Neuronal stem cell (in vitro differentiated cells): ENCODE measurements at regions not wholly inside any gene's neighbourhood (a gene's known extent, or its start where the extent isn't known, plus 50 kb on each side); places are given as distances from the start of the nearest gene placed in this dataset.

ENCODE experiments used
- DNase-seq: peaks from one replicate; pipeline ENCODE4 v3.0.0-alpha.2; 2013; ENCODE audit warnings: low spot score
- H2AFZ ChIP-seq: one replicate; pipeline ENCODE4 v1.6.1; 2013; ENCODE audit warnings: mild to moderate bottlenecking, low read length, inconsistent platforms
- H2AK5ac ChIP-seq: 2 replicates; pipeline ENCODE4 v1.6.1; 2013; ENCODE audit warnings: low read depth, mild to moderate bottlenecking, inconsistent platforms, low read length, moderate library complexity, mixed read lengths
- H2BK120ac ChIP-seq: 2 replicates; pipeline ENCODE4 v1.6.1; 2013; ENCODE audit warnings: low read depth, mild to moderate bottlenecking, inconsistent platforms, low read length, moderate library complexity, mixed read lengths
- H2BK12ac ChIP-seq: one replicate; pipeline ENCODE4 v1.6.1; 2013; ENCODE audit warnings: low read length, inconsistent platforms
- H2BK15ac ChIP-seq: 2 replicates; pipeline ENCODE4 v1.6.1; 2013; ENCODE audit warnings: mild to moderate bottlenecking, low read length, inconsistent platforms, mixed read lengths
- H2BK5ac ChIP-seq: one replicate; pipeline ENCODE4 v1.6.1; 2013; ENCODE audit warnings: inconsistent platforms, mild to moderate bottlenecking, low read length, moderate library complexity
- H3K14ac ChIP-seq: one replicate; pipeline ENCODE4 v1.6.1; 2013; ENCODE audit warnings: low read length, inconsistent platforms
- H3K18ac ChIP-seq: 2 replicates; pipeline ENCODE4 v1.6.1; 2013; ENCODE audit warnings: low read length, inconsistent platforms
- H3K23ac ChIP-seq: 2 replicates; pipeline ENCODE4 v1.6.1; 2013; ENCODE audit warnings: low read depth, mild to moderate bottlenecking, mixed read lengths, low read length, inconsistent platforms; ENCODE audit not compliant: poor library complexity
- H3K27ac ChIP-seq: replicated peaks from 3 replicates; pipeline ENCODE4 v1.5.1; 2013; ENCODE audit warnings: low read length, inconsistent platforms
- H3K27me3 ChIP-seq, 3 experiments: 2 replicates each; pipeline ENCODE4 v1.6.1; 2013; ENCODE audit warnings: low read length in 3 of 3, mild to moderate bottlenecking in 2 of 3, inconsistent platforms in 1 of 3, low read depth in 1 of 3, mixed read lengths in 1 of 3, moderate library complexity in 1 of 3; ENCODE audit not compliant: control insufficient read depth in 3 of 3, insufficient read depth in 3 of 3
- H3K36me3 ChIP-seq, 2 donors: replicated peaks in 1 of 2; 2 replicates each; pipeline ENCODE4 v1.6.1; 2013; ENCODE audit warnings: low read length in 2 of 2; ENCODE audit not compliant: control insufficient read depth in 2 of 2, insufficient read depth in 2 of 2
- H3K4ac ChIP-seq: 2 replicates; pipeline ENCODE4 v1.6.1; 2013; ENCODE audit warnings: inconsistent platforms, mild to moderate bottlenecking, low read length, moderate library complexity
- H3K4me1 ChIP-seq, 2 donors: 1 replicate in 1 of 2; 2 replicates in 1 of 2; pipeline ENCODE4 v1.6.1; 2013; ENCODE audit warnings: low read length in 2 of 2, low read depth in 1 of 2; ENCODE audit not compliant: control insufficient read depth in 2 of 2, insufficient read depth in 1 of 2
- H3K4me2 ChIP-seq: one replicate; pipeline ENCODE4 v1.6.1; 2013; ENCODE audit warnings: mild to moderate bottlenecking, low read length, inconsistent platforms; ENCODE audit not compliant: insufficient read depth, poor library complexity, severe bottlenecking
- H3K4me3 ChIP-seq, 2 donors: 2 replicates each; pipeline ENCODE4 v1.5.1; 2013; ENCODE audit warnings: low read length in 2 of 2, mild to moderate bottlenecking in 2 of 2, inconsistent platforms in 1 of 2, moderate library complexity in 1 of 2
- H3K79me1 ChIP-seq: one replicate; pipeline ENCODE4 v1.6.1; 2013; ENCODE audit warnings: low read depth, mild to moderate bottlenecking, inconsistent platforms, low read length, moderate library complexity
- H3K9ac ChIP-seq: one replicate; pipeline ENCODE4 v1.6.1; 2013; ENCODE audit warnings: mild to moderate bottlenecking, low read depth, low read length, inconsistent platforms; ENCODE audit not compliant: poor library complexity
- H3K9me3 ChIP-seq, 2 donors: replicated peaks in 1 of 2; 2 replicates each; pipeline versions ENCODE3 to v1.6.1; 2013; ENCODE audit warnings: low read length in 2 of 2, mild to moderate bottlenecking in 2 of 2, inconsistent platforms in 1 of 2, low read depth in 1 of 2, mixed read lengths in 1 of 2, moderate library complexity in 1 of 2; ENCODE audit not compliant: control insufficient read depth in 2 of 2, insufficient read depth in 1 of 2
- H4K8ac ChIP-seq: one replicate; pipeline ENCODE4 v1.6.1; 2013; ENCODE audit warnings: low read depth, mild to moderate bottlenecking, inconsistent platforms, low read length, moderate library complexity
- H4K91ac ChIP-seq: one replicate; pipeline ENCODE4 v1.6.1; 2013; ENCODE audit warnings: low read length, low read depth, mild to moderate bottlenecking, inconsistent platforms; ENCODE audit not compliant: poor library complexity
- WGBS, 2 donors: extraction: QIAGEN DNeasy Blood & Tissue Kit; methylation state at CpG; one replicate each; pipeline ENCODE4 v1.1.7; 2013; ENCODE audit warnings: missing lambda C conversion rate in 2 of 2, mixed read lengths in 1 of 2; ENCODE audit not compliant: insufficient read length in 2 of 2, insufficient replicate concordance in 1 of 2; ENCODE audit errors: extremely low coverage in 2 of 2; 5-methylcytosine and 5-hydroxymethylcytosine counted together

GRCh38 chr11:30698425-30698824 is 112.3 kb upstream of the MPPED2 start:
- Histone ChIP-seq H3K4ac (no peak overlapping the region), H3K4me3 (no peak overlapping the region), H3K27me3 (no peaks in the 10 kb centered on the region), H4K8ac (no peak overlapping the region), H3K9me3 (no peaks in the 10 kb centered on the region), H4K91ac (no peak overlapping the region), H3K9ac (no peak overlapping the region), H3K27ac (no peak overlapping the region), H2BK15ac (no peak overlapping the region), H3K36me3 (no peaks in the 10 kb centered on the region), H2AK5ac (no peak overlapping the region), H2BK120ac (no peak overlapping the region), H3K14ac (no peak overlapping the region), H3K18ac (no peak overlapping the region), H3K4me2 (no peak overlapping the region), H3K4me1 (no peaks in the 10 kb centered on the region), H3K23ac (no peak overlapping the region), H3K79me1 (no peaks in the 10 kb centered on the region), H2BK5ac (no peak overlapping the region), H2AFZ (no peak overlapping the region), H2BK12ac (no peak overlapping the region)
- DNase-seq, result no peak
- no CpG with 5 or more reads among the region's 2 CpGs for WGBS, 2 donors

- Histone ChIP-seq H3K4me3 (no peak overlapping the region), H3K9ac (no peak overlapping the region)
- no CpG with 5 or more reads among the region's 4 CpGs for WGBS, 2 donors
Observed at GRCh38 chr11:30697032-30697431, 110.9 kb upstream of the MPPED2 start.

GRCh38 chr11:30684772-30685171 is 98.6 kb upstream of the MPPED2 start:
- H3K14ac ChIP-seq, result no peak overlapping the region
- no peak overlapping the region for H4K8ac ChIP-seq
- H3K18ac ChIP-seq, result no peak overlapping the region
- no peak overlapping the region for H2BK15ac ChIP-seq
- no peak overlapping the region for H2AK5ac ChIP-seq
- DNase-seq, result no peak
- no peaks in the 10 kb centered on the region for H3K4me1 ChIP-seq
- H3K27me3 ChIP-seq, result no peaks in the 10 kb centered on the region
- H2BK12ac ChIP-seq, result no peak overlapping the region
- no peak overlapping the region for H3K9ac ChIP-seq
- H4K91ac ChIP-seq, result no peak overlapping the region
- peaks cover 0 to 4% of the 10 kb centered on the region in 2 donors for H3K9me3 ChIP-seq
- H3K27ac ChIP-seq, result no peak overlapping the region
- no CpG with 5 or more reads among the region's 2 CpGs for WGBS, 2 donors
- H2BK120ac ChIP-seq, result no peak overlapping the region
- no peak overlapping the region for H2BK5ac ChIP-seq
- no peaks in the 10 kb centered on the region for H3K36me3 ChIP-seq
- H3K79me1 ChIP-seq, result no peaks in the 10 kb centered on the region
- no peak overlapping the region for H3K4ac ChIP-seq
- no peak overlapping the region for H3K4me3 ChIP-seq
- no peak overlapping the region for H2AFZ ChIP-seq
- no peak overlapping the region for H3K23ac ChIP-seq
- H3K4me2 ChIP-seq, result no peak overlapping the region

More at GRCh38 chr11:30697032-30697431, 110.9 kb upstream of the MPPED2 start:
- Histone ChIP-seq H3K36me3 (no peaks in the 10 kb centered on the region), H3K27ac (no peak overlapping the region), H3K27me3 (no peaks in the 10 kb centered on the region), H3K4me2 (no peak overlapping the region), H2BK15ac (no peak overlapping the region), H3K23ac (no peak overlapping the region), H3K14ac (no peak overlapping the region), H2BK5ac (no peak overlapping the region), H2BK12ac (no peak overlapping the region), H3K4me1 (no peaks in the 10 kb centered on the region), H2AK5ac (no peak overlapping the region), H3K4ac (no peak overlapping the region), H3K79me1 (no peaks in the 10 kb centered on the region), H2BK120ac (no peak overlapping the region), H3K9me3 (no peaks in the 10 kb centered on the region), H4K91ac (no peak overlapping the region), H4K8ac (no peak overlapping the region), H2AFZ (peak overlapping the region; percentile 39), H3K18ac (no peak overlapping the region)
- no peak for DNase-seq

GRCh38 chr11:30683176-30683575 is 97.0 kb upstream of the MPPED2 start:
- H3K4me3 ChIP-seq, result no peak overlapping the region
- H3K9me3 ChIP-seq, result peaks cover 0 to 4% of the 10 kb centered on the region in 2 donors
- no peak overlapping the region for H2AFZ ChIP-seq
- no peak overlapping the region for H2BK12ac ChIP-seq
- no peak overlapping the region for H3K4ac ChIP-seq
- H2BK15ac ChIP-seq, result no peak overlapping the region
- no peak overlapping the region for H2BK5ac ChIP-seq
- H2BK120ac ChIP-seq, result no peak overlapping the region
- no peak overlapping the region for H2AK5ac ChIP-seq
- H3K9ac ChIP-seq, result no peak overlapping the region
- no peaks in the 10 kb centered on the region for H3K27me3 ChIP-seq
- DNase-seq, result no peak
- no CpG with 5 or more reads among the region's 1 CpG for WGBS, 2 donors
- no peak overlapping the region for H3K14ac ChIP-seq
- no peak overlapping the region for H3K27ac ChIP-seq
- no peak overlapping the region for H3K18ac ChIP-seq
- H4K91ac ChIP-seq, result no peak overlapping the region
- no peaks in the 10 kb centered on the region for H3K79me1 ChIP-seq
- no peak overlapping the region for H4K8ac ChIP-seq
- H3K4me2 ChIP-seq, result no peak overlapping the region
- no peak overlapping the region for H3K23ac ChIP-seq
- H3K4me1 ChIP-seq, result no peaks in the 10 kb centered on the region
- no peaks in the 10 kb centered on the region for H3K36me3 ChIP-seq
